H1 (cell line): ENCODE measurements at regions not wholly inside any gene's neighbourhood (a gene's known extent, or its start where the extent isn't known, plus 50 kb on each side); places are given as distances from the start of the nearest gene placed in this dataset.
"Not testable (repeated sequence)": the region's sequence is repeated elsewhere in the genome, so short reads cannot be mapped to it uniquely, and the experiment has no call there.

ENCODE experiments used
- CTCF ChIA-PET: fragments of 300-600 bp; sonication (Branson Sonifier 250); formaldehyde crosslinking; loops from one replicate; lab custom pipeline; 2021; ENCODE audit not compliant: partially characterized antibody; lab: Charles Lee
- POLR2A ChIA-PET: fragments of 300-600 bp; sonication (Branson Sonifier 250); formaldehyde crosslinking; loops from one replicate; lab custom pipeline; 2021; ENCODE audit warnings: inconsistent platforms; ENCODE audit not compliant: partially characterized antibody; lab: Charles Lee
- DNase-seq, 2 experiments: peaks; one replicate each; pipeline versions ENCODE4 v3.0.0 to v3.0.0-alpha.2; 2010 to 2022; ENCODE audit warnings: low spot score in 2 of 2, low read depth in 1 of 2, mixed read lengths in 1 of 2
- FAIRE-seq: peaks from 2 replicates; lab custom pipeline; 2011; peaks lifted over from hg19 to GRCh38; lab: Jason Lieb, UNC
- H2AFZ ChIP-seq: 2 replicates; pipeline ENCODE4 v1.8.1; 2012; ENCODE audit warnings: low read length, inconsistent platforms
- H2AK5ac ChIP-seq: 2 replicates; pipeline ENCODE4 v1.6.1; 2013; ENCODE audit warnings: low read depth, low read length
- H2BK120ac ChIP-seq: replicated peaks from 2 replicates; pipeline ENCODE3; 2013; ENCODE audit warnings: low read depth, low read length, inconsistent platforms
- H2BK12ac ChIP-seq: 2 replicates; pipeline ENCODE4 v1.6.1; 2013; ENCODE audit warnings: low read depth, low read length
- H2BK15ac ChIP-seq: 2 replicates; pipeline ENCODE4 v1.6.1; 2013; ENCODE audit warnings: low read length
- H2BK20ac ChIP-seq: 2 replicates; pipeline ENCODE4 v1.6.1; 2013; ENCODE audit warnings: low read length
- H2BK5ac ChIP-seq: 2 replicates; pipeline ENCODE4 v1.6.1; 2013; ENCODE audit warnings: low read depth, low read length
- H3K14ac ChIP-seq: 2 replicates; pipeline ENCODE4 v1.6.1; 2013; ENCODE audit warnings: inconsistent platforms; ENCODE audit not compliant: insufficient read length
- H3K18ac ChIP-seq: 2 replicates; pipeline ENCODE4 v1.6.1; 2013; ENCODE audit warnings: low read length; ENCODE audit errors: extremely low read depth
- H3K23ac ChIP-seq: 2 replicates; pipeline ENCODE4 v1.6.1; 2013; ENCODE audit warnings: inconsistent platforms; ENCODE audit not compliant: insufficient read length
- H3K23me2 ChIP-seq: 2 replicates; pipeline ENCODE4 v1.6.1; 2013; ENCODE audit warnings: low read depth, low read length
- H3K27ac ChIP-seq: 2 replicates; pipeline ENCODE4 v1.6.1; 2011; ENCODE audit warnings: low read depth, low read length, inconsistent platforms
- H3K27me3 ChIP-seq, 4 experiments: replicated peaks in 1 of 4; 1 replicate in 1 of 4; 2 replicates in 3 of 4; pipeline versions ENCODE4 v1.6.1 to v1.8.1; 2011 to 2013; ENCODE audit warnings: low read length in 3 of 4, mild to moderate bottlenecking in 3 of 4, inconsistent platforms in 2 of 4, mixed read lengths in 2 of 4, moderate library complexity in 1 of 4; ENCODE audit not compliant: control insufficient read depth in 3 of 4, insufficient read depth in 3 of 4; ENCODE audit errors: extremely low read depth in 1 of 4
- H3K36me3 ChIP-seq, 4 experiments: 2 replicates each; pipeline versions ENCODE4 v1.6.1 to v1.8.1; 2011 to 2013; ENCODE audit warnings: mild to moderate bottlenecking in 4 of 4, low read length in 3 of 4, moderate library complexity in 2 of 4, control low read depth in 1 of 4, inconsistent platforms in 1 of 4; ENCODE audit not compliant: insufficient read depth in 4 of 4, control insufficient read depth in 2 of 4
- H3K4ac ChIP-seq: replicated peaks from 2 replicates; pipeline ENCODE3; 2013; ENCODE audit warnings: low read length, low read depth, mixed read lengths, inconsistent platforms; ENCODE audit not compliant: insufficient read length
- H3K4me1 ChIP-seq, 4 experiments: replicated peaks in 1 of 4; 1 replicate in 1 of 4; 2 replicates in 3 of 4; pipeline versions ENCODE4 v1.6.1 to v1.8.1; 2011 to 2013; ENCODE audit warnings: low read length in 3 of 4, inconsistent platforms in 2 of 4, mixed read lengths in 1 of 4; ENCODE audit not compliant: insufficient read depth in 4 of 4, control insufficient read depth in 3 of 4
- H3K4me2 ChIP-seq, 2 experiments: 2 replicates each; pipeline versions ENCODE4 v1.6.1 to v1.8.1; 2011 to 2013; ENCODE audit warnings: low read depth in 2 of 2, low read length in 2 of 2, control low read depth in 1 of 2, inconsistent platforms in 1 of 2, mild to moderate bottlenecking in 1 of 2; ENCODE audit not compliant: insufficient read depth in 1 of 2
- H3K4me3 ChIP-seq, 4 experiments: fragments of 200-600, 300-600 bp in 1 of 4; sonication (generic), shearing (Covaris generic), sonication (Bioruptor Twin) in 1 of 4; 2 replicates each; pipeline versions ENCODE4 v1.5.1 to v1.8.1; 2011 to 2016; ENCODE audit warnings: low read length in 4 of 4, low read depth in 3 of 4, control low read depth in 2 of 4, inconsistent platforms in 2 of 4, mild to moderate bottlenecking in 2 of 4, mixed read lengths in 1 of 4, moderate library complexity in 1 of 4; ENCODE audit not compliant: insufficient read depth in 2 of 4; ENCODE audit errors: extremely low read depth in 1 of 4
- H3K56ac ChIP-seq: replicated peaks from 2 replicates; pipeline ENCODE3; 2013; ENCODE audit warnings: low read depth, mild to moderate bottlenecking, mixed read lengths, low read length, inconsistent platforms; ENCODE audit not compliant: insufficient read length
- H3K79me1 ChIP-seq: 2 replicates; pipeline ENCODE4 v1.6.1; 2013; ENCODE audit warnings: low read depth, low read length, control low read depth
- H3K79me2 ChIP-seq, 2 experiments: 2 replicates each; pipeline versions ENCODE4 v1.6.1 to v1.8.1; 2012 to 2013; ENCODE audit warnings: low read length in 2 of 2, mild to moderate bottlenecking in 2 of 2, inconsistent platforms in 1 of 2; ENCODE audit not compliant: insufficient read depth in 2 of 2, control insufficient read depth in 1 of 2
- H3K9ac ChIP-seq, 4 experiments: replicated peaks in 1 of 4; 1 replicate in 1 of 4; 2 replicates in 3 of 4; pipeline versions ENCODE4 v1.6.1 to v1.8.1; 2011 to 2013; ENCODE audit warnings: low read depth in 3 of 4, low read length in 3 of 4, control low read depth in 2 of 4, mild to moderate bottlenecking in 2 of 4, moderate library complexity in 2 of 4, inconsistent platforms in 1 of 4; ENCODE audit errors: extremely low read depth in 1 of 4
- H3K9me3 ChIP-seq, 2 experiments: 2 replicates each; pipeline versions ENCODE4 v1.6.1 to v1.8.1; 2012 to 2013; ENCODE audit warnings: mild to moderate bottlenecking in 2 of 2, moderate library complexity in 2 of 2, control low read depth in 1 of 2, inconsistent platforms in 1 of 2, low read depth in 1 of 2, low read length in 1 of 2, mixed read lengths in 1 of 2; ENCODE audit not compliant: insufficient read depth in 2 of 2
- H4K20me1 ChIP-seq, 2 experiments: replicated peaks in 1 of 2; 2 replicates each; pipeline versions ENCODE3 to v1.8.1; 2011 to 2013; ENCODE audit warnings: inconsistent platforms in 2 of 2, low read length in 2 of 2, mild to moderate bottlenecking in 1 of 2; ENCODE audit not compliant: insufficient read depth in 2 of 2, control insufficient read depth in 1 of 2
- H4K5ac ChIP-seq: 2 replicates; pipeline ENCODE4 v1.6.1; 2013; ENCODE audit warnings: low read length, low read depth, mixed read lengths, inconsistent platforms; ENCODE audit not compliant: insufficient read length
- H4K8ac ChIP-seq: 2 replicates; pipeline ENCODE4 v1.8.0; 2013; ENCODE audit warnings: mild to moderate bottlenecking, moderate library complexity, low read length, inconsistent platforms; ENCODE audit not compliant: insufficient read depth; ENCODE audit errors: extremely low read depth
- H4K91ac ChIP-seq: replicated peaks from 2 replicates; pipeline ENCODE3; 2013; ENCODE audit warnings: low read length, mixed read lengths, inconsistent platforms; ENCODE audit not compliant: insufficient read length
- KDM1A ChIP-seq: fragments of 200-600, 300-600 bp; sonication (generic); IDR thresholded peaks from 2 replicates; pipeline ENCODE4 v1.7.1; 2016; ENCODE audit warnings: mild to moderate bottlenecking, low read length, borderline replicate concordance
- WGBS, 2 experiments: shearing (Covaris generic) in 1 of 2; methylation state at CpG; one replicate each; pipeline versions ENCODE4 v1.1.6 to v1.1.7; 2013 to 2015; ENCODE audit warnings: low lambda C conversion rate in 2 of 2, mixed read lengths in 2 of 2, inconsistent platforms in 1 of 2, low coverage in 1 of 2, missing lambda C conversion rate in 1 of 2; ENCODE audit not compliant: insufficient replicate concordance in 2 of 2, insufficient coverage in 1 of 2, insufficient read length in 1 of 2; ENCODE audit errors: extremely low coverage in 1 of 2, missing lambda C conversion rate in 1 of 2; 5-methylcytosine and 5-hydroxymethylcytosine counted together

DNA sequence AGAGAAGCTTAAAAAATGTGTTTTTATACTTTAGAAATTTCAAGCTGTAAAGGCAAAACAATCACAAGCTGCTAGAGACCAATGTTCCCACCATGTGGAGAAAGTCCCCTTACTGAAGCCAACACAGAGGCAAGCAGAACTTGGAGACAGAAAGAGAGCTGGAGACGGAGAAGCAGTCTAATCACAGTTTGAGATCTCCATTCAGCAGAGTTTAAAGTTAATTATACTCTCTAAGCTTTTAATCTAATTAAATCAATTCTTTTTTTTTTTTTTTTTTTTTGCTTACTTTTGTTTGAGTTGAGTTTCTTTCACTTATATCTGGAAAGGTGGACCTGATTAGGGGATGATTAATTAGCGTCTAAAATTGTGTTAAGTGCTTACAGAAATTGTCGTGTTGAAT, 1534.3 kb downstream of the MAT2B start:
- H3K79me1 ChIP-seq: no peaks in the 10 kb centered on the region
- no peak overlapping the region for H2AK5ac ChIP-seq
- no peak overlapping the region for H4K8ac ChIP-seq
- no peaks in the 10 kb centered on the region for H3K27me3 ChIP-seq
- H3K23me2 ChIP-seq: no peaks in the 10 kb centered on the region
- H3K27ac ChIP-seq: no peak overlapping the region
- H3K18ac ChIP-seq: no peak overlapping the region
- no peaks in the 10 kb centered on the region for H3K9me3 ChIP-seq
- no peak overlapping the region for H3K56ac ChIP-seq
- no peak overlapping the region for H3K9ac ChIP-seq
- no peak for FAIRE-seq
- no peak overlapping the region for H2BK120ac ChIP-seq
- peaks cover 0 to 4% (median 0%) of the 10 kb centered on the region in 4 experiments; a peak in 1 of 7 replicates for H3K4me1 ChIP-seq
- no peak overlapping the region for H4K5ac ChIP-seq
- H4K91ac ChIP-seq: no peak overlapping the region
- no peak overlapping the region for H2BK15ac ChIP-seq
- H2BK5ac ChIP-seq: no peak overlapping the region
- no peaks in the 10 kb centered on the region for H3K79me2 ChIP-seq
- no peaks in the 10 kb centered on the region for H4K20me1 ChIP-seq
- H2BK12ac ChIP-seq: no peak overlapping the region
- H3K23ac ChIP-seq: no peak overlapping the region
- H3K4me3 ChIP-seq: no peak overlapping the region
- H3K36me3 ChIP-seq: no peaks in the 10 kb centered on the region
- H2AFZ ChIP-seq: no peak overlapping the region; the same call in 1 of the 2 replicates
- 85% methylated on average over 3 of the region's 3 CpGs; no CpG with 5 or more reads in 1 of the 2 experiments for WGBS, 2 experiments
- no peak overlapping the region for H3K4me2 ChIP-seq
- H3K14ac ChIP-seq: no peak overlapping the region
- no peak overlapping the region for H3K4ac ChIP-seq
- POLR2A ChIA-PET: interaction anchor here (0.6 kb wide), 1 partner anchor 346 kb away, joined by 4 read pairs; no protein-coding TSS in a partner anchor
- CTCF ChIA-PET: interaction anchor here (0.6 kb wide), 1 partner anchor 902 kb away, joined by 3 read pairs; no protein-coding TSS in a partner anchor
- no peak overlapping the region for H2BK20ac ChIP-seq
- DNase-seq: no peak
- TF ChIP-seq KDM1A: no peak

DNA sequence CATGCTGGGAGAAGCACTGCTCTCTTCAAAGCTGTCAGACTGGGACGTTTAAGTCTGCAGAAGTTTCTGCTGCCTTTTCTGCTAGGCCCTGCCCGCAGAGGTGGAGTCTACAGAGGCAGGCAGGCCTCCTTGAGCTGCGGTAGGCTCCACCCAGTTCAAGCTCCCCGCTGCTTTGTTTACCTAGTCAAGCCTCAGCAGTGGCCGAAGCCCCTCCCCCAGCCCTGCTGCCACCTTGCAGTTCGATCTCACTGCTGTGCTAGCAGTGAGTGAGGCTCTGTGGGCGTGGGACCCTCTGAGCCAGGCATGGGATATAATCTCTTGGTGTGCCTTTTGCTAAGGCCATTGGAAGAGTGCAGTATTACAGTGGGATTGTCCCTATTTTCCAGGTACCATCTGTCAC, 1540.5 kb downstream of the MAT2B start:
- H2AFZ ChIP-seq, H4K8ac ChIP-seq, H3K4me3 ChIP-seq, POLR2A ChIA-PET, H3K9me3 ChIP-seq, H3K79me2 ChIP-seq, H3K4me2 ChIP-seq, H3K27ac ChIP-seq, H3K4ac ChIP-seq, H3K18ac ChIP-seq, H3K36me3 ChIP-seq, H2BK5ac ChIP-seq, H2BK12ac ChIP-seq, H3K9ac ChIP-seq, FAIRE-seq, H3K23me2 ChIP-seq, H4K91ac ChIP-seq, H4K5ac ChIP-seq, H3K79me1 ChIP-seq, H3K23ac ChIP-seq, H4K20me1 ChIP-seq, H2BK120ac ChIP-seq, H3K4me1 ChIP-seq, H2BK15ac ChIP-seq, DNase-seq, H3K14ac ChIP-seq, H2BK20ac ChIP-seq, H2AK5ac ChIP-seq, H3K56ac ChIP-seq, H3K27me3 ChIP-seq: not testable (repeated sequence)
- WGBS, 2 experiments: 91% methylated on average over 7 of the region's 7 CpGs; no CpG with 5 or more reads in 1 of the 2 experiments
- CTCF ChIA-PET: interaction anchor here (1.7 kb wide), 1 partner anchor 16 kb away, joined by 5 read pairs; no protein-coding TSS in a partner anchor
